CD14-positive monocyte (primary cell): ENCODE measurements at regions not wholly inside any gene's neighbourhood (a gene's known extent, or its start where the extent isn't known, plus 50 kb on each side); places are given as distances from the start of the nearest gene placed in this dataset.

ENCODE experiments used
- DNase-seq, 3 donors: peaks; one replicate each; pipeline ENCODE4 v3.0.0-alpha.2; 2011 to 2022
- H2AFZ ChIP-seq: 2 replicates; pipeline ENCODE4 v1.6.0; 2012; ENCODE audit warnings: mild to moderate bottlenecking, low read depth, low read length, inconsistent platforms; ENCODE audit not compliant: insufficient read depth, poor library complexity, severe bottlenecking
- H3K27ac ChIP-seq, 2 donors: 1 replicate in 1 of 2; 2 replicates in 1 of 2; pipeline ENCODE4 v1.5.1; 2012 to 2013; ENCODE audit warnings: low read length in 2 of 2, control low read depth in 1 of 2, inconsistent platforms in 1 of 2, low read depth in 1 of 2, mild to moderate bottlenecking in 1 of 2
- H3K27me3 ChIP-seq, 2 donors: one replicate each; pipeline versions ENCODE4 v1.6.0 to v1.6.1; 2011 to 2013; ENCODE audit warnings: low read length in 2 of 2; ENCODE audit not compliant: control insufficient read depth in 2 of 2, insufficient read depth in 2 of 2
- H3K36me3 ChIP-seq, 2 donors: replicated peaks in 1 of 2; 1 replicate in 1 of 2; 2 replicates in 1 of 2; pipeline versions ENCODE4 v1.5.1 to v1.6.1; 2012 to 2013; ENCODE audit warnings: low read length in 2 of 2, control low read depth in 1 of 2, inconsistent platforms in 1 of 2, mild to moderate bottlenecking in 1 of 2; ENCODE audit not compliant: insufficient read depth in 2 of 2, control insufficient read depth in 1 of 2
- H3K4me1 ChIP-seq, 2 donors: 1 replicate in 1 of 2; 2 replicates in 1 of 2; pipeline versions ENCODE4 v1.5.1 to v1.6.1; 2012 to 2013; ENCODE audit warnings: low read length in 2 of 2, control low read depth in 1 of 2, inconsistent platforms in 1 of 2, mild to moderate bottlenecking in 1 of 2, moderate library complexity in 1 of 2; ENCODE audit not compliant: insufficient read depth in 2 of 2, control insufficient read depth in 1 of 2
- H3K4me2 ChIP-seq: replicated peaks from 2 replicates; pipeline ENCODE3; 2012; ENCODE audit warnings: low read length, moderate library complexity, mild to moderate bottlenecking; ENCODE audit not compliant: poor library complexity, severe bottlenecking; ENCODE audit errors: extremely low read depth
- H3K4me3 ChIP-seq, 3 experiments: fragments of 200-600 bp in 1 of 3; sonication (generic) in 1 of 3; replicated peaks in 1 of 3; 1 replicate in 2 of 3; 2 replicates in 1 of 3; pipeline ENCODE4 v1.5.1; 2011 to 2013; ENCODE audit warnings: low read length in 3 of 3, mild to moderate bottlenecking in 3 of 3, control low read depth in 2 of 3, low read depth in 2 of 3, inconsistent platforms in 1 of 3, moderate library complexity in 1 of 3
- H3K79me2 ChIP-seq: 2 replicates; pipeline ENCODE4 v1.6.0; 2012; ENCODE audit warnings: mild to moderate bottlenecking, control low read depth, inconsistent platforms, low read length, moderate library complexity; ENCODE audit not compliant: insufficient read depth
- H3K9ac ChIP-seq: 2 replicates; pipeline ENCODE4 v1.6.0; 2017; ENCODE audit warnings: low read length, mild to moderate bottlenecking; ENCODE audit not compliant: insufficient read depth, poor library complexity, severe bottlenecking
- H3K9me3 ChIP-seq, 2 donors: replicated peaks in 1 of 2; 1 replicate in 1 of 2; 2 replicates in 1 of 2; pipeline versions ENCODE4 v1.5.1 to v1.6.1; 2012 to 2013; ENCODE audit warnings: low read length in 2 of 2, control low read depth in 1 of 2; ENCODE audit not compliant: control insufficient read depth in 1 of 2, insufficient read depth in 1 of 2
- H4K20me1 ChIP-seq: 2 replicates; pipeline ENCODE4 v1.6.0; 2012; ENCODE audit warnings: mild to moderate bottlenecking, low read length, control low read depth, moderate library complexity; ENCODE audit not compliant: insufficient read depth
- H3K27ac Mint-ChIP-seq, 7 donors: one replicate each; pipeline ENCODE4 v1.8.0; 2020; ENCODE audit warnings: mild to moderate bottlenecking in 7 of 7, mixed read lengths in 7 of 7, moderate library complexity in 6 of 7, inconsistent platforms in 2 of 7
- H3K27me3 Mint-ChIP-seq, 3 donors: one replicate each; pipeline ENCODE4 v1.8.0; 2021 to 2022; ENCODE audit warnings: low read depth in 3 of 3, mild to moderate bottlenecking in 3 of 3, mixed read lengths in 3 of 3, moderate library complexity in 3 of 3, inconsistent platforms in 1 of 3
- H3K36me3 Mint-ChIP-seq, 2 donors: one replicate each; pipeline ENCODE4 v1.8.0; 2020; ENCODE audit warnings: mixed read lengths in 2 of 2, inconsistent platforms in 1 of 2, mild to moderate bottlenecking in 1 of 2
- H3K4me1 Mint-ChIP-seq: one replicate; pipeline ENCODE4 v1.8.0; 2020; ENCODE audit warnings: mild to moderate bottlenecking, mixed read lengths
- H3K4me3 Mint-ChIP-seq, 2 donors: one replicate each; pipeline ENCODE4 v1.8.0; 2020; ENCODE audit warnings: mild to moderate bottlenecking in 2 of 2, mixed read lengths in 2 of 2, moderate library complexity in 1 of 2
- H3K9me3 Mint-ChIP-seq, 7 donors: one replicate each; pipeline ENCODE4 v1.8.0; 2020 to 2022; ENCODE audit warnings: mixed read lengths in 7 of 7, mild to moderate bottlenecking in 6 of 7, moderate library complexity in 6 of 7, inconsistent platforms in 2 of 7
- WGBS: methylation state at CpG from one replicate; pipeline ENCODE4 v1.1.5; 2013; ENCODE audit warnings: missing lambda C conversion rate; ENCODE audit not compliant: insufficient coverage; 5-methylcytosine and 5-hydroxymethylcytosine counted together
- intact Hi-C, 2 donors: fragments of 100-400 bp; cut with micrococcal nuclease; formaldehyde crosslinking; loops; one replicate each; pipeline versions ENCODE4 v1.15.0 to v1.15.1; 2023
- TF ChIP-seq, protein P1 (sequence below): fragments of 200-600 bp; IDR thresholded peaks from one replicate; pipeline ENCODE4 v1.8.0; 2022; ENCODE audit warnings: antibody characterized with exemption, mild to moderate bottlenecking

DNA sequence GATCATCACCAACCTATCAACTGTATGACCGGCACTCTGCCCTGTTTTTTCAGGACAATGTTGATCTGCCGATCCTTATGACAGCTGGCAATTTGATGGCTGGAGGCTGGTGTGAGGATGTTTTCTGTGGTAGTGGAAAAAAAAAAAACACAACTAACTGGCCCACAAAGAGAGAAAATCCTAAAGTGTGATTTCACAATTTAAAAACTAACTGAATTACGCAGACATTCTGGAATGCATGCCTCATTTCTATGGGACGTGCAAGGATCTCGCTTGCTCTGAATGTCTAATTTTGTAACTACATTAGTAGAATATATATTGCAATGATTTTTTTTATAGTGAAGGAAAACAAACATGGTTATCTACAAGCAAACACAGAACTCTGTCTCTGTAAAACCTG, 590.5 kb downstream of the ETS1 start:
- H3K36me3 Mint-ChIP-seq = no peaks in the 10 kb centered on the region
- WGBS = no CpG with 5 or more reads among the region's 5 CpGs
- Histone ChIP-seq H3K4me3 (no peak overlapping the region), H3K27me3 (no peaks in the 10 kb centered on the region), H3K9ac (no peak overlapping the region), H3K4me2 (no peak overlapping the region), H4K20me1 (no peaks in the 10 kb centered on the region), H3K27ac (no peak overlapping the region), H3K9me3 (no peaks in the 10 kb centered on the region), H2AFZ (no peak overlapping the region), H3K4me1 (no peaks in the 10 kb centered on the region), H3K79me2 (no peaks in the 10 kb centered on the region), H3K36me3 (no peaks in the 10 kb centered on the region)
- H3K4me3 Mint-ChIP-seq = no peak overlapping the region
- intact Hi-C loops = no loop called here
- no peak overlapping the region for H3K27ac Mint-ChIP-seq
- TF ChIP-seq, protein P1, sequence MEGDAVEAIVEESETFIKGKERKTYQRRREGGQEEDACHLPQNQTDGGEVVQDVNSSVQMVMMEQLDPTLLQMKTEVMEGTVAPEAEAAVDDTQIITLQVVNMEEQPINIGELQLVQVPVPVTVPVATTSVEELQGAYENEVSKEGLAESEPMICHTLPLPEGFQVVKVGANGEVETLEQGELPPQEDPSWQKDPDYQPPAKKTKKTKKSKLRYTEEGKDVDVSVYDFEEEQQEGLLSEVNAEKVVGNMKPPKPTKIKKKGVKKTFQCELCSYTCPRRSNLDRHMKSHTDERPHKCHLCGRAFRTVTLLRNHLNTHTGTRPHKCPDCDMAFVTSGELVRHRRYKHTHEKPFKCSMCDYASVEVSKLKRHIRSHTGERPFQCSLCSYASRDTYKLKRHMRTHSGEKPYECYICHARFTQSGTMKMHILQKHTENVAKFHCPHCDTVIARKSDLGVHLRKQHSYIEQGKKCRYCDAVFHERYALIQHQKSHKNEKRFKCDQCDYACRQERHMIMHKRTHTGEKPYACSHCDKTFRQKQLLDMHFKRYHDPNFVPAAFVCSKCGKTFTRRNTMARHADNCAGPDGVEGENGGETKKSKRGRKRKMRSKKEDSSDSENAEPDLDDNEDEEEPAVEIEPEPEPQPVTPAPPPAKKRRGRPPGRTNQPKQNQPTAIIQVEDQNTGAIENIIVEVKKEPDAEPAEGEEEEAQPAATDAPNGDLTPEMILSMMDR = no peak
- no peaks in the 10 kb centered on the region for H3K4me1 Mint-ChIP-seq
- H3K9me3 Mint-ChIP-seq = peaks cover 0 to 3% (median 0%) of the 10 kb centered on the region in 7 donors
- no peak for DNase-seq
- peaks cover 1 to 5% (median 4%) of the 10 kb centered on the region in 3 donors for H3K27me3 Mint-ChIP-seq

DNA sequence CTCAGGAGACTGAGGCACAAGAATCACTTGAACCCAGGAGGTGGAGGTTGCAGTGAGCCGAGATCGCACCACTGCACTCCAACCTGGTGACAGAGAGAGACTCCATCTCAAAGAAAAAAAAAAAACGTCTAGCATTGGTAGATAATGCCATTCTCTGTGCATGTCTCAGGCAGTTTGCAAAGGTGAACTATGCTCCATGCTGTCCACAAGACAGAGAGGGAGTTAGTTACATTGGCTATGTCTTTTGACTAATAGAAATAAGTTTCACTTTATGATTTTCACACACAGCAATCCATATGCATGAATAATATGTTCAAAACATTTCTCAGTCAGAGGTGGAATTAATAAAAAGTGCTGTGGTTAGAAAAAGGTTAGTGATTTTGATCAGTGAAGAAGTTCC, 591.4 kb downstream of the ETS1 start:
- Histone ChIP-seq H3K79me2 (no peaks in the 10 kb centered on the region), H3K9me3 (no peaks in the 10 kb centered on the region), H3K4me1 (no peaks in the 10 kb centered on the region), H3K27me3 (no peaks in the 10 kb centered on the region), H3K36me3 (no peaks in the 10 kb centered on the region), H2AFZ (no peak overlapping the region), H3K27ac (no peak overlapping the region), H3K4me3 (no peak overlapping the region), H3K9ac (no peak overlapping the region), H3K4me2 (no peak overlapping the region), H4K20me1 (no peaks in the 10 kb centered on the region)
- H3K4me1 Mint-ChIP-seq = no peaks in the 10 kb centered on the region
- no peak for DNase-seq
- WGBS = 90% methylated on average over 2 of the region's 3 CpGs
- H3K4me3 Mint-ChIP-seq = no peak overlapping the region
- H3K27ac Mint-ChIP-seq = no peak overlapping the region
- peaks cover 0 to 5% (median 4%) of the 10 kb centered on the region in 3 donors for H3K27me3 Mint-ChIP-seq
- TF ChIP-seq, protein P1 = no peak
- peaks cover 0 to 3% (median 0%) of the 10 kb centered on the region in 7 donors for H3K9me3 Mint-ChIP-seq
- intact Hi-C loops = no loop called here
- H3K36me3 Mint-ChIP-seq = no peaks in the 10 kb centered on the region
